Amniotic epithelial cell (primary cell): ENCODE measurements at regions not wholly inside any gene's neighbourhood (a gene's known extent, or its start where the extent isn't known, plus 50 kb on each side); places are given as distances from the start of the nearest gene placed in this dataset.
"Not testable (repeated sequence)": the region's sequence is repeated elsewhere in the genome, so short reads cannot be mapped to it uniquely, and the experiment has no call there.

Experiments
- DNase-seq: peaks from one replicate; pipeline ENCODE4 v3.0.0-alpha.2; 2010; ENCODE audit warnings: low read depth

GRCh38 chr3:17836092-17836491 is 93.7 kb upstream of the TBC1D5 start:
- DNase-seq = no peak

DNA sequence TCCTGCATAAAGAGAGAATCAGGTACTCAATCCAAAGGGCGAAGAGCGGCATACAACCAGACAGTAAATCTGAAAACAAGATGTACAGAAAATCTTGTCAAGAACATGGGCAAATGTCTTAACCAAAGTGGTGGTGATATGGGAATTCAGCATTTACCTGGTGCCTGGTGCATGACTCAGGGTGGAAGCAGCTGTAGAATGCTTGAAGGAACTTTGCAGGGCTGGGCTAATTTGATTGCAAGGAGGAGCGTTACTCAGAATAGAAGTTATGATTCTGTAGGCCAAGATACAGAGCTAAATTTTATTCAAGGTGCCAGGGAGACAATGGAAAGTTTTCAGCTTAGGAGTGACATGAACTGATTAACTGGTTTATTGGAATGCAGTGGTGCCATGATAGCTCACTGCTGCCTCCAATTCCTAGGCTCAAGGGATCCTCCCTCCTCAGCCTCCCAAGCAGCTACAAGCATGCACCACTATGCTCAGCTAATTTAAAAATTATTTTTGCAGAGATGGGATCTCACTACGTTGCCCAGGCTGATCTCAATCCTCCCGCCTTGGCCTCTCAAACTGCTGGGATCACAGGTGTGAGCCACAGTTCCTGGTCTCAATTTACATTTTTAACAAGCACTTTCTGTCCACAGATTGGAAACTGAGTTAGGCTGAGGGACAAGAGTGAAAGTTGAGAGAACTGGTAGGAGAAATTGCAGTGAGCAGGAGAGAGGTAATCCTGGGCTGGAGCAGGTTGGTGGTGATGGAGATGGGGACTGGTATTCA is 91.5 kb upstream of the TBC1D5 start:
- no peak for DNase-seq

- DNase-seq = no peak
Observed at GRCh38 chr3:17832016-17832415, 89.6 kb upstream of the TBC1D5 start.

DNA sequence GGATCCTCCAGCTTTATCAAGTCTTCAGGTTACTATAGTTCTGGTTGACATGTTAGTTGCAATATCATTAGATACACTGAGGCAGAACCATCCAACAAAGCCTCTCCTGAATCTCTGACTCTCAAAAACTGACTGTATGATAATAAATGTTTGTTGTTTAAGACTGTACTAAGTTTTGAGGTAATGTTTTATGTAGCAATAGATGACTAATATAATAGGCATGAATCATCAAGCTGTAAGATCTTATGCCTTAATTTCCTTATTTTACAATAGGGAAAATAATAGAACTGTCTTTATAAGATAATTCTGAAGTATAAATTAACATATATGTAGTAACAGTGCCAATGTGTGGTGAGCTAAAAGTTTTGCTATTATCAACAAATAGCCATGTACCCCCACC is 88.9 kb upstream of the TBC1D5 start:
- peak; percentile 46 for DNase-seq

GRCh38 chr3:17830788-17831187 is 88.4 kb upstream of the TBC1D5 start:
- DNase-seq = no peak

DNA sequence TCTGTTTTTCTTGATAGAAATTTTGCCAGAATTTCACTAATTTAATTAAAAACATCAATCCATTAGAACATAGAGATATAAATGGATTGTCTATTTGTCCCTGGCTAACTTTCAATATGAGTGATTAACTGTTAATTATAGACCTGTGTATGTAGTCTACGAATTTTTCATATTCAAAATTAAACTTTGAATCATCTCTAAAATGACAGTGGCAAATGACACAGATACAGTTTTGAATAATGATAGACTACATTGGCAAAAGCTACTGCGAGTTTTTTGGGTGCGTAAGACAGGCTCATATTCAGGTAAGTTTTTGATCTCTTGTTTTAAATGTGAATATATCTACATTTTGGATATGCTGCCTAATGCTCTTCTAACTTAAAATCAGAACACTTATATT is 86.0 kb upstream of the TBC1D5 start:
- DNase-seq = no peak

DNA sequence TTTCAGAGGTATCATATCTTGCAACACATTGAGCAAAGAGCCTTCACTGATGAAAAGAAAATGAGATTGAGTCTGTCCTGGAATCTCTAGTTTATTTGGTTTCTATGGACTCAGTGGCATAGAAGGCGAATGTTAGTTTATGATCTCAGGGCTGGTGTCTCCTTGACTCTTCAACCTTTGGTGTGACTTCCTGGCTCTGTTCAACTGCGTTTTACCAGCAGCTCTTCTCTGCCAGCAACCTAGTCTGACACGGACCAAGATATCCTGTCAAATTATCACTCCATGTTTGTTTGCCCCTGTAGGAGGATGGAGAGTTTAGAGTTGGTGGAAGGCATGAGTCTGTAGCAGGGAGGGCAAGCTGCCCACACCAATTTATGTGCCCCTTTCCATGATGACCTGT is 82.9 kb upstream of the TBC1D5 start:
- no peak for DNase-seq

DNA sequence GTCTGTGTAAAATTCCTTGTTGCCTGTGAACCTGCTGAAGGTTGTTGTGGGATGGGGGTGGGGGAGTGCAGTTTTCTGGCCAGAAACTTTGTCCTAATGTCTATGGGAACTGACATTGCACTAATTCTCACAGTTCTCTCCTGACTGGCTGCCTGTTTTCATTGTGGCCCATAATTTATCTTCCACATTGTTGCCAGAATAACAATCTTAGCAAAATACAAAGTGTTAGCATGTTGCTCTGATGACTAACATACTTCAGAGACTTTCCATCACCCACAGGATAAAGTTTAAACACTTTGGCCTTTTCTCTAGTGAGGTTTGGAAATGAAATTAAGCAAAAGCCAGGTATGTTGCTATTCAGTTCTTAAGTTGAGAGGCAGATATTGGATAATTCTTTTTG is 81.4 kb upstream of the TBC1D5 start:
- DNase-seq = no peak

DNA sequence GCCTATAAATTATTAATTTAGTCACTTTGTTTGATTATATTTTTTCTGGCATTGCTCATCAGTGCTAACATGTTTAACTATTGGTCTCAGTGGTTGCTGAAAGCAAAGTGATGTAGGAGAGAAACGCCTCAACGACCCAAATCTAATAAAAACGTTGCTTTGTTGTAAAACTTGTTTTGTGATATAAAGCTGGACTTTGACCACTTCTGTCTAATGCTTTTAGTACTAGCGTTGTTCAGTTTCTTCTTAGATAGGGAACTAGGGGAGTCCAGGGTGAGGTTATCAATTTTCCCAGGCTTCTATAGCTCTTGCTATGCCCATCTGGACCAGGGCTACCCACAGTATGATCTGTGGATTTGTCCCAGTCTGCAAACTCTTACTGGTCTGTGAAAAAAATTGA is 80.6 kb upstream of the TBC1D5 start:
- DNase-seq = no peak

DNA sequence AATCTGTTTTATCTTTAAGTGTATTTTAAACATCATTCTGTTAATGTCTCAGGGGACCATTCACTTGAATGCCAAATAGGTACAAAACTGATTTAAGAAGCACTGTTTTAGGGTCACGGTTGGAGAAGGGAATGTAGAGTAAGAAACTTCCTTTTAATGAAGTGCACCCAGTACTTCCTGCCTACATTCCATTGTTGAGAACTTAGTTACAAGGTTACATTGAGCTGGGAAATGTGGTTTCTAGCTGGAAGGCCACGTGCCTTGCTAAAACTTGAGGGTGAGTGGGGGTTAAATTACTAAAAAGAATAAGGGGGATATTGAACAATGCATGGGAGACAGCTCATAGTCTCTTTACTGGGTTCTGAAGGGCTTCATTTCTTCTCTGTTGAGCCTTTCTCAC is 78.3 kb upstream of the TBC1D5 start:
- no peak for DNase-seq

- DNase-seq = no peak
Observed at GRCh38 chr3:17820275-17820674, 77.8 kb upstream of the TBC1D5 start.

DNA sequence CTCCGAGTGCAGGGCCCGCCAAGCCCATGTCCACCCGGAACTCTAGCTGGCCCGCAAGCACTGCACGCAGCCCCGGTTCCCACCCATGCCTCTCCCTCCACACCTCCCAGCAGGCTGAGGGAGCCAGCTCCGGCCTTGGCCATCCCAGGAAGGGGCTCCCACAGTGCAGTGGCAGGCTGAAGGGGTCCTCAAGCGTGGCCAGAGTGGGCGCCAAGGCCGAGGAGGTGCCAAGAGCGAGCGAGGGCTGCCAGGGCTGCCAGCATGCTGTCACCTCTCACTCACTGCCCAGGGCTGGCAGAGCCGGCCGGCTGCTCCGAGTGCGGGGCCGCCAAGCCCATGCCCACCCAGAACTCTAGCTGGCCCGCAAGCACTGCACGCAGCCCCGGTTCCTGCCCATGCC is 75.5 kb upstream of the TBC1D5 start:
- DNase-seq = not testable (repeated sequence)

- no peak for DNase-seq
Observed at GRCh38 chr3:17817545-17817944, 75.1 kb upstream of the TBC1D5 start.

- DNase-seq = not testable (repeated sequence)
Observed at GRCh38 chr3:17816839-17817238, 74.4 kb upstream of the TBC1D5 start.

GRCh38 chr3:17812328-17812727 is 69.9 kb upstream of the TBC1D5 start:
- not testable (repeated sequence) for DNase-seq

GRCh38 chr3:17811646-17812045 is 69.2 kb upstream of the TBC1D5 start:
- DNase-seq = no peak

- DNase-seq = no peak
Observed at GRCh38 chr3:17810759-17811158, 68.3 kb upstream of the TBC1D5 start.

GRCh38 chr3:17808994-17809393 is 66.6 kb upstream of the TBC1D5 start:
- peak; percentile 59 for DNase-seq

GRCh38 chr3:17806876-17807275 is 64.4 kb upstream of the TBC1D5 start:
- no peak for DNase-seq

DNA sequence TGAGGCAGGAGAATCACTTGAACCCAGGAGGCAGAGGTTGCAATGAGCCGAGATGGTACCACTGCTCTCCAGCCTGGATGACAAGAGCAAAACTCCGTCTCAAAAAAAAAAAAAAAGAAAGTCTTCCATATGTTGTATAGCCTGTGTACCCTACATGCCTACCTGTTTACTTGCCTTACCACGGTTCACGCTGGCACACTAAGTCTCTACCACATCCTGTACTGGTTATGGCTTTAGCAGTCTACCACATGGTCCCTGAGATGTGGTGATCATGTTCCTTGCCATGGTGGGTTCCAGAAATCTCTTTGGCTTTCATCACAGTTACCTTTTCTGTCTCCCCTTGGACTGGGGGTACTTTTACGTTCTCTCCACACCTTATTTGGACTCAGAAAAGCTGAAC is 63.8 kb upstream of the TBC1D5 start:
- DNase-seq = no peak

DNA sequence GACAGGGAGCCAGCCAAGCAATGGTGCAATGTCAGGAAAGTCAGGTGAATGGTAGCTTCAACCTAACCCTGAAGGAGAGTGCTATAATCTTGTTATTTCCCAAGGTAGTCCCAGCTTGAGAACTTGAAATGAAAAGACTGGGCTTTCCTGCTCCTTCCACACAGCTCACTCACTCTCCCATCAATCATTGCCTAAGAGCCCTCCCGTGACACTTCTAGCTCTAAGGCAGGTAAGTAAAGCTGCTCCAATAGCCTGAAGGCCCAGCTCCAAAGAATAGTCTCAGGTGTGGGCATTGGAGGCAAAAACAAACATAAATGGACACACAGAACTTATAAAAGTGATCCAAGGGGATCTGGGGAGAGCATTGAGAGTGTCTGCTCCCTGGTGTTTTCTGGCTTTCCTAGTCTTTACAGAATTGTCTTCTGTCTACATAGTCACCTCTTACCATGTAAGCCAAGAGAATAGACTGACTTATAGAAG is 63.1 kb upstream of the TBC1D5 start:
- DNase-seq = no peak

- DNase-seq = no peak
Observed at GRCh38 chr3:17802950-17803349, 60.5 kb upstream of the TBC1D5 start.

- no peak for DNase-seq
Observed at GRCh38 chr3:17801131-17801530, 58.7 kb upstream of the TBC1D5 start.

DNA sequence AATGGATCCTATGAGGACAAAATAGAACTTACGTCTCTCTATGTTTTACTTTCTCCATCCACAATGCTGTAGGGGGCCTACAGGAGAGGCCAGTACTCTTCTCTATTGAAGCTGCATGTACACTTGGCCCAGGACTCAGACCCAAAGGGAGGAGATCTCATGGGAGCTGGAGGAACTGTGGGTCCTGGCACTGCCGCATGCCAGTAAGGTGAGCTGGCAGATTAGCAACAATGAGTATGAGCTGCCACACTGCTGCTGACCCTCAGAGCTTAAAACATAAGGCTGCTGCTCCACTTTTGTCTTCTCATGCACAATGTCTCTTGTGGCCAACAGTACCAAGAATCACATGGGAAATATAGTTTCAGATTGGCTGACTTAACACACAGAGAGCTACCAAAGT is 57.8 kb upstream of the TBC1D5 start:
- DNase-seq = peak; percentile 49
